Adrenal gland (tissue), 9 donors: ENCODE measurements at regions not wholly inside any gene's neighbourhood (a gene's known extent, or its start where the extent isn't known, plus 50 kb on each side); places are given as distances from the start of the nearest gene placed in this dataset.

Source experiments
- DNase-seq, 7 donors: peaks; one replicate each; pipeline ENCODE4 v3.0.0-alpha.2; 2019 to 2020
- H3K27ac ChIP-seq, 5 donors: fragments of 200-600 bp; sonication (generic) in 4 of 5; 1 replicate in 3 of 5; 2 replicates in 2 of 5; pipeline versions ENCODE4 v1.5.1 to v1.8.0; 2016 to 2020; ENCODE audit warnings: mild to moderate bottlenecking in 1 of 5
- H3K27me3 ChIP-seq: fragments of 200-600 bp; 2 replicates; pipeline ENCODE4 v1.8.0; 2021
- H3K36me3 ChIP-seq, 2 donors: fragments of 200-600 bp; replicated peaks in 1 of 2; 1 replicate in 1 of 2; 2 replicates in 1 of 2; pipeline versions ENCODE4 v1.5.1 to v1.8.0; 2018 to 2022
- H3K4me1 ChIP-seq, 2 donors: fragments of 200-600 bp; replicated peaks in 1 of 2; 1 replicate in 1 of 2; 2 replicates in 1 of 2; pipeline versions ENCODE4 v1.5.1 to v1.8.0; 2018 to 2021
- H3K4me3 ChIP-seq, 4 donors: fragments of 200-600 bp; sonication (generic) in 3 of 4; one replicate each; pipeline ENCODE4 v1.5.1; 2016 to 2018
- H3K9me3 ChIP-seq, 3 donors: fragments of 200-600 bp; sonication (generic) in 1 of 3; replicated peaks in 1 of 3; 1 replicate in 2 of 3; 2 replicates in 1 of 3; pipeline versions ENCODE4 v1.5.1 to v1.8.0; 2016 to 2021
- POLR2A ChIP-seq, 2 donors: fragments of 450-650 bp; IDR thresholded peaks; one replicate each; pipeline ENCODE4 v1.6.1; 2017; ENCODE audit warnings: antibody characterized with exemption in 2 of 2, mild to moderate bottlenecking in 2 of 2, moderate library complexity in 1 of 2
- WGBS, 4 donors: extraction: QIAGEN DNeasy Blood & Tissue Kit in 2 of 4; methylation state at CpG; one replicate each; pipeline versions ENCODE4 v1.1.5 to v1.1.7; 2013 to 2017; 5-methylcytosine and 5-hydroxymethylcytosine counted together
- intact Hi-C, 2 donors: fragments of 100-400 bp; cut with DNase I; formaldehyde crosslinking; loops; one replicate each; pipeline versions ENCODE4 v1.14.1 to v1.15.0; 2022 to 2023
- TF ChIP-seq, protein P1 (sequence below), 6 experiments: fragments of 450-650 bp in 4 of 6; fragments of 200-600 bp in 2 of 6; sonication (generic) in 1 of 6; IDR thresholded peaks; 1 replicate in 5 of 6; 2 replicates in 1 of 6; pipeline versions ENCODE4 v1.5.1 to v1.8.0; 2016 to 2021; ENCODE audit warnings: antibody characterized with exemption in 6 of 6, mild to moderate bottlenecking in 2 of 6, moderate library complexity in 1 of 6
- donor health status: healthy with polysubstance abuse.
- donor health status: Bipolar disorder and iron deficiency.
- donor health status: DM: yes; HTN: yes; CAD: no.
- donor health status: DM: no; HTN: no; CAD: no.
- donor health status: DM: no; HTN: no; CAD: no.

DNA sequence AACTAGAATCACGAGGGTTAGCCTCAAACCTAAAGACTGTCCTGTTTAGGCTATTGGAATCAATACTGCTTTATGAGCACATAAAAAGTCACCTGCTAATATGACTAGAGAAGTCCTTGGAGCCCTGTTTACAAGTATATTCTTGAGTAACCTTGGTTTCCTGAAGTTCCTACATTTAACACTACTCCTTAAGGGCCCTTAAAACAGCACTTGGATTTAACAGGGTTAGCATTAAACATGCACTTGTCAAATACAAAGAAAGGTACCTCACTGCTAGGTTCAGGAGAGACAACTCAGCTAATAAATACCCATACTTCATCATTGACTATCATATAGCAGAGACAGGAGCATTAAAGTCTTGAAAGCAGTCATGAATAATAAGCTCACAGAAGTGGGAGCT is 96.7 kb downstream of the SLC5A7 start:
- H3K27me3 ChIP-seq = no peaks in the 10 kb centered on the region
- no peaks in the 10 kb centered on the region for H3K9me3 ChIP-seq

DNA sequence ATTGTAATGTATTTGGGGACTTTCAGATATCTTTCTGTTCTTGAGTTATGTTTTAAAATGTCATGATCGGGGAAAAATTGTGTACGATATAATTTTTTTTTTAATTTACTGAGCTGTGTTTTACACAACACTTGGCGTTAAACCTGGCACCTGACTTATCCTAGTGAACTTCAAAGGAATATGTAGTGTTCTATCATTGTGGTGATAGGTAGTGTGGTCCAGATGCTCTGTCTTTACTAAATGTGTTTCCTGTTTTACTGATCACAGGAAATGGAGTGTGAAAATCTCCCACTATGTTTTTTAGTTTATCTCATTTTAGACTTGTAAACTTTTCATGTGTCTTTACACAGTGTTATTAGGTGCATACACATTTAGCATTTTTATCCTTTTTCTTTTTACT is 98.0 kb downstream of the SLC5A7 start:
- TF ChIP-seq POLR2A (IDR thresholded peaks at IDR 0.05) = no peak
- TF ChIP-seq, protein P1, sequence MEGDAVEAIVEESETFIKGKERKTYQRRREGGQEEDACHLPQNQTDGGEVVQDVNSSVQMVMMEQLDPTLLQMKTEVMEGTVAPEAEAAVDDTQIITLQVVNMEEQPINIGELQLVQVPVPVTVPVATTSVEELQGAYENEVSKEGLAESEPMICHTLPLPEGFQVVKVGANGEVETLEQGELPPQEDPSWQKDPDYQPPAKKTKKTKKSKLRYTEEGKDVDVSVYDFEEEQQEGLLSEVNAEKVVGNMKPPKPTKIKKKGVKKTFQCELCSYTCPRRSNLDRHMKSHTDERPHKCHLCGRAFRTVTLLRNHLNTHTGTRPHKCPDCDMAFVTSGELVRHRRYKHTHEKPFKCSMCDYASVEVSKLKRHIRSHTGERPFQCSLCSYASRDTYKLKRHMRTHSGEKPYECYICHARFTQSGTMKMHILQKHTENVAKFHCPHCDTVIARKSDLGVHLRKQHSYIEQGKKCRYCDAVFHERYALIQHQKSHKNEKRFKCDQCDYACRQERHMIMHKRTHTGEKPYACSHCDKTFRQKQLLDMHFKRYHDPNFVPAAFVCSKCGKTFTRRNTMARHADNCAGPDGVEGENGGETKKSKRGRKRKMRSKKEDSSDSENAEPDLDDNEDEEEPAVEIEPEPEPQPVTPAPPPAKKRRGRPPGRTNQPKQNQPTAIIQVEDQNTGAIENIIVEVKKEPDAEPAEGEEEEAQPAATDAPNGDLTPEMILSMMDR (IDR thresholded peaks at IDR 0.05) = no peak
- DNase-seq = no peak
- 65 to 82% (median 79%) methylated on average over 3 of the region's 3 CpGs for WGBS, 4 donors

More for the DNA sequence above, 96.7 kb downstream of the SLC5A7 start:
- Histone ChIP-seq H3K4me3 (no peak overlapping the region), H3K4me1 (no peaks in the 10 kb centered on the region), H3K27ac (no peak overlapping the region), H3K36me3 (no peaks in the 10 kb centered on the region)
- TF ChIP-seq, protein P1 (IDR thresholded peaks at IDR 0.05) = no peak
- no peak for DNase-seq
- WGBS, 4 donors = 56 to 100% (median 79%) methylated on average over 1 of the region's 1 CpG
- intact Hi-C loops = no loop called here

DNA sequence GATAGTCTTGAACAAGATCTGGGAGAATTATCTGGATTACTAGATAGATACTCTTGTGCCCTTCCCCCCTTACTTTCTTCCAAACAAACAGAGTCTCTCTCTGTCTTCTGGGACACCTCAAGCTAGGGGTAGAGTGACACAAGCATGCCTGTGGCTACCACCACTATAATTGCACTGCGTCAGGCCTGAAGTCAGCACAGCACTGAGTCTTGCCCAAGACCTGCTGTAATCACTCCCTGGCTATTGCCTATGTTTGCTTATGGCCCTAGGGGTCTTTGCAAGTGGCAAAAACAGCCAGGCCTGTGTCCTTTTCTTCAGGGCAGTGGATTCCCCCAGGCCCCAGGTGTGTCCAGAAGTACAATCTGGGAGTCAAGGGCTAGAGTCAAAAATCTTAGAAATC is 106.6 kb downstream of the SLC5A7 start:
- H3K27ac ChIP-seq = no peak overlapping the region
- no peaks in the 10 kb centered on the region for H3K27me3 ChIP-seq
- H3K4me1 ChIP-seq = no peaks in the 10 kb centered on the region
- DNase-seq = no peak
- WGBS, 4 donors = 63 to 100% (median 81%) methylated on average over 1 of the region's 1 CpG
- H3K9me3 ChIP-seq = no peaks in the 10 kb centered on the region
- no peak overlapping the region for H3K4me3 ChIP-seq
- TF ChIP-seq, protein P1 (IDR thresholded peaks at IDR 0.05) = no peak
- TF ChIP-seq POLR2A (IDR thresholded peaks at IDR 0.05) = no peak
- intact Hi-C loops = no loop called here
- H3K36me3 ChIP-seq = no peaks in the 10 kb centered on the region

More for the DNA sequence above, 98.0 kb downstream of the SLC5A7 start:
- H3K4me3 ChIP-seq = no peak overlapping the region
- H3K27me3 ChIP-seq = no peaks in the 10 kb centered on the region
- no peaks in the 10 kb centered on the region for H3K9me3 ChIP-seq
- no peak overlapping the region for H3K27ac ChIP-seq
- intact Hi-C loops = no loop called here
- no peaks in the 10 kb centered on the region for H3K4me1 ChIP-seq
- no peaks in the 10 kb centered on the region for H3K36me3 ChIP-seq

DNA sequence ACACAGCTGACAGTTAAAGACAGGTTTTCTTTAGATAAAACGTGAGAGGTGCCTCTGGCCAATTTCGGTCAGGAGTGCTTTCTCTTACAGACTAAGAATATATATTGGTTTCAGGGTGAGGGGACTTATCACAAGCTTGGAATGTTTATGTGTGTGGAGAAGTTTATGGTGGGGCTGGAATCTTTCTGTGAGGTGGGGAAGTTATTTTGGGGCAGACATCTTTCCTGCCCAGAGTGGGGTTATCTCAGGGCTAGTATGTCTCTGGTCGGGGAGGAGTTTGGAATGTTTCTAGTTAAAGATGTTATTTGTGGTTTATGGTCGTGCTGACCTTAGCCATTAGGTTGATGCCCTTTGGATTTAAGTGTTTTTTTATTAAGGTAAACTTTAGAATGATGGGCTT is 115.2 kb downstream of the SLC5A7 start:
- Histone ChIP-seq H3K9me3 (no peaks in the 10 kb centered on the region), H3K4me1 (no peaks in the 10 kb centered on the region), H3K27me3 (no peaks in the 10 kb centered on the region), H3K36me3 (no peaks in the 10 kb centered on the region), H3K27ac (no peak overlapping the region), H3K4me3 (no peak overlapping the region)
- TF ChIP-seq, protein P1 (IDR thresholded peaks at IDR 0.05) = no peak
- no peak for TF ChIP-seq POLR2A (IDR thresholded peaks at IDR 0.05)
- 27 to 36% (median 29%) methylated on average over 4 of the region's 4 CpGs for WGBS, 4 donors
- no peak for DNase-seq
- intact Hi-C loops = no loop called here
